ENCODE measurements at regions not wholly inside any gene's neighbourhood (a gene's known extent, or its start where the extent isn't known, plus 50 kb on each side); places are given as distances from the start of the nearest gene placed in this dataset.

DNA sequence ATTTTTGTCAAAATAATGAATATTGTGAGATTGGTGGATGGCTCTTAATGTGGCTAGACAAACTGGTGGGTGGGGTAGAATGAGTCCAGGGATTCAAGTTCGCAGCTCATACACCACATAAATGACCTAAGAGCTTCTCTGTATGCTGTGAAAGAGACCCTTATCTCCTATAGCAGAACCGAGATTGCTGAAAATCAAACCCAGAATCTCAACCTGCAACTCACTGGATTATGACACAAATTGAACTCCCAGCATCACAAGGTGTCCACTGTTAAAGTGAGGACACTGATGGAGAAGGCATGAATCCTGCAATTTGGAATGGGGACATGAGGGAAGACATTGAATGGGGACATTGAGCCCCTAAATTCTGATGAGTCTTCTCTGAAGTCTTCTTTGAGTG lies 51.3 kb upstream of the CNKSR3 start:
- no peak overlapping the region for H3K4me3 Mint-ChIP-seq
- H3K27me3 ChIP-seq (replicated peaks in 1 of 2; ENCODE audit: control insufficient read depth in 2 of 2, extremely low read depth in 1 of 2, insufficient read depth in 2 of 2, low read length in 1 of 2): no peaks in the 10 kb centered on the region
- no peaks in the 10 kb centered on the region for H3K27me3 Mint-ChIP-seq
- ChIA-PET POLR2A (no interaction called here), CTCF (no interaction called here)
- H3K27ac Mint-ChIP-seq: no peak overlapping the region
- no peaks in the 10 kb centered on the region for H3K4me1 Mint-ChIP-seq
- H3K9me3 Mint-ChIP-seq: no peaks in the 10 kb centered on the region
- no peaks in the 10 kb centered on the region for H3K36me3 ChIP-seq (ENCODE audit: control insufficient read depth in 2 of 2, extremely low read depth in 1 of 2, insufficient read depth in 1 of 2, low read length in 1 of 2)
- H3K36me3 Mint-ChIP-seq: no peaks in the 10 kb centered on the region
- no peak overlapping the region for H3K27ac ChIP-seq (ENCODE audit: low read length)
- H3K4me1 ChIP-seq (ENCODE audit: control insufficient read depth in 1 of 2, extremely low read depth in 1 of 2, insufficient read depth in 2 of 2, low read length in 2 of 2): no peaks in the 10 kb centered on the region
- ATAC-seq (replicated peaks in 1 of 4): no peak
- no CpG with 5 or more reads among the region's 2 CpGs for WGBS (ENCODE audit: insufficient coverage)
- H3K9me3 ChIP-seq: no peaks in the 10 kb centered on the region
- H3K4me3 ChIP-seq (ENCODE audit: control insufficient read depth in 1 of 2, extremely low read depth in 1 of 2, low read length in 1 of 2): no peak overlapping the region
- no peak for DNase-seq

DNA sequence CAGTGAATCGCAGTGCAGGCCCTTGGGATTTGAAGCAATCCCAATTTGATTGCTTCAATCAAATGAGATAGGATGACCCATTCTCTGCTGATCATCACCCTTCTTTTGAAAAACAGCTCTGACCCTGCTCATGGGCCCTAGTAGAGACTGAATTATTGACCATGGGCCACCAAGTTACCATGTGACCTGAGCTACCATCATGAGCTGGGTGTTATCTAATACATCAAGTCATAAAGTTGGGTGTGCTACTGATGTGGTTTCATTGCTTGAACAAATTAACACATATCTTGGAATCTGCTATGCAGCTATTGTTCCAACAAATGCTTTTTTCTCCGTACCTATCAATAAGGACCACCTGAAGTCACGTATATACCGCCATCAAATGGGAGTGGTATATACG lies 54.8 kb upstream of the CNKSR3 start:
- H3K4me3 Mint-ChIP-seq: no peak overlapping the region
- 90% methylated on average over 4 of the region's 5 CpGs for WGBS (ENCODE audit: insufficient coverage)
- CTCF ChIA-PET: no interaction called here

DNA sequence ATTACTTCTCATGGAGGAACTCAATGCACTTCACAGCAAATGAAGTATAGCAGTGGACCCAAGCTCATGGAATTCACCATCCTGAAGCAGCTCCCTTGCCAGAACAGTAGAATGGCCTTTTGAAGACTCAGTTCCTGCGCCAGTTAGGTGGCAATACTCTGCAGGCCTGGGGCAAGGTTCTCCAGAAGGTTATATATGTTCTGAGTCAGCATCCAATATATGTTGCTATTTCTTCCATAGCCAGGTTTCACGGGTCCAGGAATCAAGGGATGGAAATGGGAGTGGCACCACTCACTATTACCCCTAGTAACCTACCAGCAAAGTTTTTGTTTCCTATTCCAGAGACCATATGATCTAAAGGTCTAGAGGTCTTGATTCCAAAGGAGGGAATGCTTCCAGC lies 56.4 kb upstream of the CNKSR3 start:
- H3K27ac Mint-ChIP-seq: no peak overlapping the region
- ATAC-seq (replicated peaks in 1 of 4): no peak
- H3K4me1 Mint-ChIP-seq: no peaks in the 10 kb centered on the region
- no peaks in the 10 kb centered on the region for H3K36me3 ChIP-seq (ENCODE audit: control insufficient read depth in 2 of 2, extremely low read depth in 1 of 2, insufficient read depth in 1 of 2, low read length in 1 of 2)
- no peak for DNase-seq
- H3K9me3 Mint-ChIP-seq: no peaks in the 10 kb centered on the region
- H3K36me3 Mint-ChIP-seq: no peaks in the 10 kb centered on the region
- H3K27me3 Mint-ChIP-seq: peaks cover 0 to under 1% of the 10 kb centered on the region in 2 donors
- no peaks in the 10 kb centered on the region for H3K4me1 ChIP-seq (ENCODE audit: control insufficient read depth in 1 of 2, extremely low read depth in 1 of 2, insufficient read depth in 2 of 2, low read length in 2 of 2)
- no CpG with 5 or more reads among the region's 2 CpGs for WGBS (ENCODE audit: insufficient coverage)
- no peaks in the 10 kb centered on the region for H3K9me3 ChIP-seq
- CTCF ChIA-PET: no interaction called here
- POLR2A ChIA-PET: no interaction called here
- no peaks in the 10 kb centered on the region for H3K27me3 ChIP-seq (replicated peaks in 1 of 2; ENCODE audit: control insufficient read depth in 2 of 2, extremely low read depth in 1 of 2, insufficient read depth in 2 of 2, low read length in 1 of 2)
- no peak overlapping the region for H3K4me3 Mint-ChIP-seq
- H3K4me3 ChIP-seq (ENCODE audit: control insufficient read depth in 1 of 2, extremely low read depth in 1 of 2, low read length in 1 of 2): no peak overlapping the region
- H3K27ac ChIP-seq (ENCODE audit: low read length): no peak overlapping the region

More for the DNA sequence above, 54.8 kb upstream of the CNKSR3 start:
- no peak for DNase-seq
- H3K4me1 Mint-ChIP-seq: no peaks in the 10 kb centered on the region
- H3K27me3 Mint-ChIP-seq: no peaks in the 10 kb centered on the region
- no peak overlapping the region for H3K4me3 ChIP-seq (ENCODE audit: control insufficient read depth in 1 of 2, extremely low read depth in 1 of 2, low read length in 1 of 2)
- no peaks in the 10 kb centered on the region for H3K9me3 Mint-ChIP-seq
- no peak for ATAC-seq (replicated peaks in 1 of 4)
- POLR2A ChIA-PET: no interaction called here
- H3K36me3 Mint-ChIP-seq: no peaks in the 10 kb centered on the region
- H3K27me3 ChIP-seq (replicated peaks in 1 of 2; ENCODE audit: control insufficient read depth in 2 of 2, extremely low read depth in 1 of 2, insufficient read depth in 2 of 2, low read length in 1 of 2): no peaks in the 10 kb centered on the region
- no peaks in the 10 kb centered on the region for H3K4me1 ChIP-seq (ENCODE audit: control insufficient read depth in 1 of 2, extremely low read depth in 1 of 2, insufficient read depth in 2 of 2, low read length in 2 of 2)
- H3K27ac Mint-ChIP-seq: no peak overlapping the region
- H3K9me3 ChIP-seq: no peaks in the 10 kb centered on the region
- H3K27ac ChIP-seq (ENCODE audit: low read length): no peak overlapping the region
- no peaks in the 10 kb centered on the region for H3K36me3 ChIP-seq (ENCODE audit: control insufficient read depth in 2 of 2, extremely low read depth in 1 of 2, insufficient read depth in 1 of 2, low read length in 1 of 2)

DNA sequence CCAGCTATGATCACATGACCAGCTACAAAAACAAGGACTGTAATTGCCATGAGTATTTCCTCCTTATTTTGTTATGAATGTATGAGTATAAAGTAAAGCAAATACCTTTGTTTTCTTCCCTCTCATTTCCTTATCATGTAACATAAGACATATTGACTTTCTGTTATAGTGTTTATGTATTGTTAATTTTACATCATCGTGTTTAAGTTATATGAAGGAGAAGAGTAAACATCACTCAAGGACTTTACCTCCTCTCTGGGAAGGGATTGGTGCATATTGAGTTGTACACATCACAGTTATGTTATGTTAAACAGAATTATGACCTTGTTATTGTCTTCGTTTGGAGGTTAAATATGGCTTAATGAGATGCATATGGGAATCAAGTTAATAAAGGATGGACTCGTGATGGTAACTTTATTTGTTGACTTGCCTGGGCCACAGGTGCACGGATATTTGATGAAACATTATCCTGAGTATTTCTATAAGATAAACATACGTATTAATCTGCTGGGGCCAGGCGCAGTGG lies 57.3 kb upstream of the CNKSR3 start:
- ChIA-PET POLR2A (no interaction called here), CTCF (no interaction called here)
- ATAC-seq (replicated peaks in 1 of 4) (no peak), DNase-seq (no peak)
- no peaks in the 10 kb centered on the region for H3K36me3 ChIP-seq (ENCODE audit: control insufficient read depth in 2 of 2, extremely low read depth in 1 of 2, insufficient read depth in 1 of 2, low read length in 1 of 2)
- no peaks in the 10 kb centered on the region for H3K4me1 Mint-ChIP-seq
- 83% methylated on average over 1 of the region's 6 CpGs for WGBS (ENCODE audit: insufficient coverage)
- no peak overlapping the region for H3K27ac Mint-ChIP-seq
- H3K27me3 ChIP-seq (replicated peaks in 1 of 2; ENCODE audit: control insufficient read depth in 2 of 2, extremely low read depth in 1 of 2, insufficient read depth in 2 of 2, low read length in 1 of 2): no peaks in the 10 kb centered on the region
- peaks cover 3% of the 10 kb centered on the region in 2 donors for H3K27me3 Mint-ChIP-seq
- no peak overlapping the region for H3K4me3 ChIP-seq (ENCODE audit: control insufficient read depth in 1 of 2, extremely low read depth in 1 of 2, low read length in 1 of 2)
- H3K27ac ChIP-seq (ENCODE audit: low read length): no peak overlapping the region
- H3K9me3 Mint-ChIP-seq: no peaks in the 10 kb centered on the region
- no peak overlapping the region for H3K4me3 Mint-ChIP-seq
- no peaks in the 10 kb centered on the region for H3K36me3 Mint-ChIP-seq
- H3K4me1 ChIP-seq (ENCODE audit: control insufficient read depth in 1 of 2, extremely low read depth in 1 of 2, insufficient read depth in 2 of 2, low read length in 2 of 2): no peaks in the 10 kb centered on the region
- H3K9me3 ChIP-seq: no peaks in the 10 kb centered on the region

DNA sequence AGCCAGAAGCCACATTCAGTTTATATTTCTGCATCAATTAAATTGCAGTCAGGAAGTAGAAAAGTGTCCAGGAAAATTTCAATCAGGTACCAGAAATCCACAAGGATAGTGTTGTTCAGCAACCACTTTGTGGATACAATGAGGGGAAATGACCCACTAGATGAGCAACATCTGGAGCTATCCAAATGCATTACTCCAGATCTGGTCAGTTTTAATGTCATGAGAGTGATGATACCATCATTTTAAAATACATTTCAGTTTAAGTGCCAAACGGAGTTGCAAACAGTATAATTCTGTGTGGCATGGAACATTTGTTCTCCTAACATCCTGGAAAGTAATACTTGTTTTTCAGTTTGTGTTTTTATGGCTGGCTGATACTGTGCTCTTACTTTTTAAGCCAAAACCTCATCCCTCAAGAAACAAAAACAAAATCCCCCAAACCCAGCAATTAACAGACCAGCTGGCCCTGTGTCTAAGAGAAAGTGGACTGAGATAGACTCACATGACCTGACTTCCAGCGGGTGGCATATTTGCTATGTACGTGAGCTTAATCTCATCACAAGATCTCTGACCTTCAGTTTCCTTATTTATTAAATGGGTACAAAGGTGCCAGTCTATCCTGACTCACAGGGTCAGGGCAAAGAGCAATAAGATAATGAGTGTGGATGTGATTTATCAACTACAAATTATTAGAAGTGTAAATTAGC lies 58.8 kb upstream of the CNKSR3 start:
- ATAC-seq (replicated peaks in 1 of 4) (no peak), DNase-seq (no peak)
- Mint-ChIP-seq H3K36me3 (no peaks in the 10 kb centered on the region), H3K4me1 (no peaks in the 10 kb centered on the region), H3K27me3 (peaks cover 3% of the 10 kb centered on the region in 2 donors), H3K4me3 (no peak overlapping the region), H3K27ac (no peak overlapping the region), H3K9me3 (no peaks in the 10 kb centered on the region)
- H3K27me3 ChIP-seq (replicated peaks in 1 of 2; ENCODE audit: control insufficient read depth in 2 of 2, extremely low read depth in 1 of 2, insufficient read depth in 2 of 2, low read length in 1 of 2): no peaks in the 10 kb centered on the region
- H3K36me3 ChIP-seq (ENCODE audit: control insufficient read depth in 2 of 2, extremely low read depth in 1 of 2, insufficient read depth in 1 of 2, low read length in 1 of 2): no peaks in the 10 kb centered on the region
- whole genome bisulfite sequencing (ENCODE audit: insufficient coverage): no CpG with 5 or more reads among the region's 3 CpGs
- ChIA-PET CTCF (interaction anchor here in 1 of 2 donors (0.8 kb wide), 1 partner anchor 22 kb away, joined by 7 read pairs; no protein-coding TSS in a partner anchor), POLR2A (no interaction called here)
- H3K27ac ChIP-seq (ENCODE audit: low read length): no peak overlapping the region
- no peaks in the 10 kb centered on the region for H3K9me3 ChIP-seq
- no peaks in the 10 kb centered on the region for H3K4me1 ChIP-seq (ENCODE audit: control insufficient read depth in 1 of 2, extremely low read depth in 1 of 2, insufficient read depth in 2 of 2, low read length in 2 of 2)
- H3K4me3 ChIP-seq (ENCODE audit: control insufficient read depth in 1 of 2, extremely low read depth in 1 of 2, low read length in 1 of 2): no peak overlapping the region

DNA sequence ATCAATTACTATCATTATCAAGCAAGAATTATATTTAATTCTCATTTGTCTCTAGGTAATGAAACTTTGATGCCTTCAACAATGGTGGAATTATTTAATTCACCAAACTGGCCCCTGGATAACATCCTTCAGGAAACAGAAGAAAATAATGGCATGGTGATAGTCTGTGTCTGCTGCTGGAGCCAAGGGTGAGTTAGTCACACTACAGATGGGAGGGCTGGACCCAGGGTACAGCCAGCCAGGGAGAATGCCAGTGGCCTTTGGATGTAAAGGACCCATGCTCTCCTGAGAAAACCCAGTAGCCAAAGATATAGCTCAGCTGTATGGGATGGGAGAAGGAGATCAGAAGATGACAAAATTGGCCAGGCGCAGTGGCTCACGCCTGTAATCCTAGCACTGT lies 60.0 kb upstream of the CNKSR3 start:
- H3K36me3 ChIP-seq (ENCODE audit: control insufficient read depth in 2 of 2, extremely low read depth in 1 of 2, insufficient read depth in 1 of 2, low read length in 1 of 2): no peaks in the 10 kb centered on the region
- Mint-ChIP-seq H3K27me3 (peaks cover 3% of the 10 kb centered on the region in 2 donors), H3K4me1 (no peaks in the 10 kb centered on the region), H3K27ac (no peak overlapping the region), H3K36me3 (no peaks in the 10 kb centered on the region), H3K4me3 (no peak overlapping the region), H3K9me3 (no peaks in the 10 kb centered on the region)
- ATAC-seq (replicated peaks in 1 of 4) (no peak), DNase-seq (no peak)
- CTCF ChIA-PET: no interaction called here
- H3K27ac ChIP-seq (ENCODE audit: low read length): no peak overlapping the region
- no peaks in the 10 kb centered on the region for H3K4me1 ChIP-seq (ENCODE audit: control insufficient read depth in 1 of 2, extremely low read depth in 1 of 2, insufficient read depth in 2 of 2, low read length in 2 of 2)
- no peaks in the 10 kb centered on the region for H3K9me3 ChIP-seq
- POLR2A ChIA-PET: no interaction called here
- H3K4me3 ChIP-seq (ENCODE audit: control insufficient read depth in 1 of 2, extremely low read depth in 1 of 2, low read length in 1 of 2): no peak overlapping the region
- WGBS (ENCODE audit: insufficient coverage): no CpG with 5 or more reads among the region's 2 CpGs
- H3K27me3 ChIP-seq (replicated peaks in 1 of 2; ENCODE audit: control insufficient read depth in 2 of 2, extremely low read depth in 1 of 2, insufficient read depth in 2 of 2, low read length in 1 of 2): no peaks in the 10 kb centered on the region

DNA sequence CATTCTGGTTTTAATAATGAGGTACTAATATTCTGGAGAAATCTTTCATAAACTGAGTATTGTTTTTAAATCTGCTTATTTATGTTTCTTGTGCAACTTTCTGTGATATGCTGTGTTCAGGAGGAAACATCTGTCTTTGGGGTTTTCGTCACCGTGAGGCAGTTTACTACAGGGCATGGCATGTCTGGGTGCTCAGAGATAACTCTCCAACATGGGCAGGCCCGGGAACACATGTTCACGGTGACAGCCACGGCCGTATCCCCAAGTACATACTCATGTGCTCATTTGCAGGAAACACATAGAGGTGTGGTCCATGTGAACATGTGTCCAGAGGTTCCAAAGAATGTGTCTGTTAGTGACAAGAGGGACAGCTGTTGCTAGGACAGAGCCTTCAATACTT lies 62.1 kb upstream of the CNKSR3 start:
- H3K4me3 ChIP-seq (ENCODE audit: control insufficient read depth in 1 of 2, extremely low read depth in 1 of 2, low read length in 1 of 2): no peak overlapping the region
- Mint-ChIP-seq H3K4me1 (no peaks in the 10 kb centered on the region), H3K9me3 (no peaks in the 10 kb centered on the region), H3K27me3 (peaks cover 4 to 6% of the 10 kb centered on the region in 2 donors), H3K27ac (no peak overlapping the region), H3K4me3 (no peak overlapping the region), H3K36me3 (no peaks in the 10 kb centered on the region)
- 0% methylated on average over 1 of the region's 6 CpGs for WGBS (ENCODE audit: insufficient coverage)
- no peak for DNase-seq
- no peaks in the 10 kb centered on the region for H3K9me3 ChIP-seq
- no peak for ATAC-seq (replicated peaks in 1 of 4)
- ChIA-PET CTCF (no interaction called here), POLR2A (interaction anchor here in 1 of 2 donors (0.6 kb wide), 1 partner anchor 340 kb away, joined by 5 read pairs; no protein-coding TSS in a partner anchor)
- H3K27me3 ChIP-seq (replicated peaks in 1 of 2; ENCODE audit: control insufficient read depth in 2 of 2, extremely low read depth in 1 of 2, insufficient read depth in 2 of 2, low read length in 1 of 2): no peaks in the 10 kb centered on the region
- no peaks in the 10 kb centered on the region for H3K36me3 ChIP-seq (ENCODE audit: control insufficient read depth in 2 of 2, extremely low read depth in 1 of 2, insufficient read depth in 1 of 2, low read length in 1 of 2)
- no peak overlapping the region for H3K27ac ChIP-seq (ENCODE audit: low read length)
- H3K4me1 ChIP-seq (ENCODE audit: control insufficient read depth in 1 of 2, extremely low read depth in 1 of 2, insufficient read depth in 2 of 2, low read length in 2 of 2): no peaks in the 10 kb centered on the region
